ENCODE measurements at regions not wholly inside any gene's neighbourhood (a gene's known extent, or its start where the extent isn't known, plus 50 kb on each side); places are given as distances from the start of the nearest gene placed in this dataset.

- Mint-ChIP-seq H3K36me3 (ENCODE audit: low read depth) (no peaks in the 10 kb centered on the region), H3K4me3 (no peak overlapping the region), H3K9me3 (peaks cover 13% of the 10 kb centered on the region), H3K4me1 (peaks cover 8% of the 10 kb centered on the region), H3K27ac (peak overlapping the region in 1 of 3 experiments; percentile 13), H3K27me3 (ENCODE audit: low read depth) (peaks cover 4% of the 10 kb centered on the region)
- TF ChIP-seq CTCF (IDR thresholded peaks at IDR 0.05; ENCODE audit: unreplicated experiment in 3 of 3), result no peak
These were observed 111.4 kb downstream of the CCNA1 start for GRCh38 chr13:36543671-36544070.

GRCh38 chr13:36548129-36548528 is 115.8 kb downstream of the CCNA1 start:
- Mint-ChIP-seq H3K36me3 (ENCODE audit: low read depth) (no peaks in the 10 kb centered on the region), H3K27ac (no peak overlapping the region), H3K4me3 (no peak overlapping the region), H3K9me3 (no peaks in the 10 kb centered on the region), H3K27me3 (ENCODE audit: low read depth) (peaks cover 4% of the 10 kb centered on the region), H3K4me1 (peaks cover 15% of the 10 kb centered on the region)
- TF ChIP-seq CTCF (IDR thresholded peaks at IDR 0.05; ENCODE audit: unreplicated experiment in 3 of 3), result no peak

GRCh38 chr13:36549126-36549702 is 116.9 kb downstream of the CCNA1 start:
- Mint-ChIP-seq H3K9me3 (no peaks in the 10 kb centered on the region), H3K36me3 (ENCODE audit: low read depth) (no peaks in the 10 kb centered on the region), H3K27me3 (ENCODE audit: low read depth) (peaks cover 4% of the 10 kb centered on the region), H3K27ac (no peak overlapping the region), H3K4me3 (no peak overlapping the region), H3K4me1 (peaks cover 7% of the 10 kb centered on the region)
- no peak for TF ChIP-seq CTCF (IDR thresholded peaks at IDR 0.05; ENCODE audit: unreplicated experiment in 3 of 3)

GRCh38 chr13:36549755-36550154 is 117.5 kb downstream of the CCNA1 start:
- H3K4me3 Mint-ChIP-seq, result no peak overlapping the region
- no peak for TF ChIP-seq CTCF (IDR thresholded peaks at IDR 0.05; ENCODE audit: unreplicated experiment in 3 of 3)
- peaks cover 7% of the 10 kb centered on the region for H3K4me1 Mint-ChIP-seq
- peaks cover 4% of the 10 kb centered on the region for H3K27me3 Mint-ChIP-seq (ENCODE audit: low read depth)
- no peaks in the 10 kb centered on the region for H3K36me3 Mint-ChIP-seq (ENCODE audit: low read depth)
- no peaks in the 10 kb centered on the region for H3K9me3 Mint-ChIP-seq
- no peak overlapping the region for H3K27ac Mint-ChIP-seq

- TF ChIP-seq CTCF (IDR thresholded peaks at IDR 0.05; ENCODE audit: unreplicated experiment in 3 of 3), result no peak
- Mint-ChIP-seq H3K4me3 (no peak overlapping the region), H3K4me1 (peaks cover 7% of the 10 kb centered on the region), H3K27ac (no peak overlapping the region), H3K36me3 (ENCODE audit: low read depth) (no peaks in the 10 kb centered on the region), H3K27me3 (ENCODE audit: low read depth) (peaks cover 4% of the 10 kb centered on the region), H3K9me3 (no peaks in the 10 kb centered on the region)
These were observed 117.9 kb downstream of the CCNA1 start for GRCh38 chr13:36550177-36550576.

- H3K4me3 Mint-ChIP-seq, result no peak overlapping the region
- no peaks in the 10 kb centered on the region for H3K36me3 Mint-ChIP-seq (ENCODE audit: low read depth)
- no peaks in the 10 kb centered on the region for H3K27me3 Mint-ChIP-seq (ENCODE audit: low read depth)
- H3K27ac Mint-ChIP-seq, result no peak overlapping the region
- H3K9me3 Mint-ChIP-seq, result no peaks in the 10 kb centered on the region
- peaks cover 7% of the 10 kb centered on the region for H3K4me1 Mint-ChIP-seq
- TF ChIP-seq CTCF (IDR thresholded peaks at IDR 0.05; ENCODE audit: unreplicated experiment in 3 of 3), result no peak
These were observed 119.2 kb downstream of the CCNA1 start for GRCh38 chr13:36551445-36551844.

All from nephron (organoid).